DMS53 (cell line): ENCODE measurements at regions not wholly inside any gene's neighbourhood (a gene's known extent, or its start where the extent isn't known, plus 50 kb on each side); places are given as distances from the start of the nearest gene placed in this dataset.

Experiments used
- DNase-seq: peaks from one replicate; lab custom pipeline; 2025; lab: John Stamatoyannopoulos, UW

- DNase-seq, result no peak
These were observed 1478.3 kb upstream of the CDH9 start for GRCh38 chr5:28516722-28517121.

DNA sequence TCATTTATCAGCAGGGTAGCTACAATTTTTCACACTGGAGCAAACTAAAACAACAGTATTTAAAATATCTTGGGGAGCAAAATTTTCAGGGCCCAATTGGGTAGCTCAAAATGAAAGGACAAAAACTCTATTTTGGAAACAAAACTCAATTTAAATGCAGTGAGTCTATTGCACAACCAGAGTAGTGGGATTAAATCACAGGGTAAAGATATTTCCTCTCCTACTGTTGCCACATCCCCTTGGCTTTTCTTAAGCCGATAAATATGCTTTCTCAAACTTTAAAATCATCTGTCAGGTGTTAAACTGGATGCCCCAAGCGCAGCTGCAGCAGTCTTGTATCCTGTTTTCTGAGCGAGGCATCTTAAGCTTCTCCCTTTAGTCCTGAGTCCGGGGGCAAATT is 1474.3 kb upstream of the CDH9 start:
- no peak for DNase-seq

- DNase-seq, result no peak
These were observed 1466.7 kb upstream of the CDH9 start for GRCh38 chr5:28505121-28505520.

DNA sequence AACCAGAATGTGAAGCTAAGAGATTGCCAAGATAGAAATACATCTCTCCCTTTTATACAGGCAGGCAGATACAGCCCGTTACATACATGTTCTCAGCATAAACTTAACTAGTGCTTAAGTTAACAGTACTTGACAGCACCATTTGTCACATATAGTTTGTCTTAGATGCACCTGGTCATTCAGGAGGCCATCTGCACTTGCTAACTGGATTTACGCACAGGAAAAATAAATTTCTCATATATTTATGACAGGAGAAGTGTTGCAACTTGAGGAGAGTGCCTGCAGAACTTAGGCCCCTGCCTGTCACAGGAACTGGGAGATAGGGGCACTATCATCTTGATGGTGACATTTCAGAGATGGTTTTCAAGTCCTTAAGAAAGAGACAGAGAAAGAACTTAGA is 1462.1 kb upstream of the CDH9 start:
- no peak for DNase-seq

DNA sequence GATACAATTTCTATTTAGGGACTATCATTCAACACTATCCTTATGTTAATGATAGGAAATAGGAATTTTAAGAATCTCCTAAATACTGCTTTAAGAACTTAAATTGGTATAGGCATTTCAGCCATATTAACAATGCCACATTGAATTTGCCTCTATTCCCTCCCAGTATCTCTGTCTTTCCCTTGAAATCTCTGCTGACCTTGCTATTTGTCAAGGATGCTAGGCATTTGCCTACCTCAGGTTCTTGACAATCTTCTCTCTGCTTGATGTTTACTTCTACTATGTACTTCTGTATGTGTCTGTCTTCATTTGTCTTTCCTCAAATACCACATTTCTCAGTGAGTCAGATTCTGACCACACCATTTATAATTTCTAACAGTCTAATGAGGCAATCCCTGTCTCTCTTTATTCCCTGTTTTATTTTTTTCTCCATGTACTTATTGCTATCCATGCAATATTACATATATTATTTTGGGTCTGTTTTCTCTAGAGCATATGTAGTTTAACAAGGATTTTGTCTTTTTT is 1461.4 kb upstream of the CDH9 start:
- DNase-seq, result no peak

DNA sequence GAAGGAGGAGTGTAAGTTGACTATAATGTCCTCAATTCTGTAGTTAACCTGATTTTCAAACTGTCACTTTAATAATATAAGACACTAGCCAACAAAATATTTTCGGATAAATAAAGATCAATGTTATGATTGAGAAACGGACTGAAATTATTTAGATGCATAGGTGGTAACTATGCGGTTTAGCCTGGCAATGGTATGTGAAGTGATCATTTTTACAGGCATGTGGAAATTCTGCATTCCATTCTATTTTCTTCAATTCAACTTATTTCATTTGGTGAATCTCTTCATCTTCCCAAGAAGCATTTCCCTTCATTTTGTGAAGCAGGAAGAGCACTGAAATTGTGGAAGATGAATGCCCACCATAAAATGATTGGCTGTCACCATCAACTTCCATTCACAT is 1457.5 kb upstream of the CDH9 start:
- DNase-seq, result no peak

DNA sequence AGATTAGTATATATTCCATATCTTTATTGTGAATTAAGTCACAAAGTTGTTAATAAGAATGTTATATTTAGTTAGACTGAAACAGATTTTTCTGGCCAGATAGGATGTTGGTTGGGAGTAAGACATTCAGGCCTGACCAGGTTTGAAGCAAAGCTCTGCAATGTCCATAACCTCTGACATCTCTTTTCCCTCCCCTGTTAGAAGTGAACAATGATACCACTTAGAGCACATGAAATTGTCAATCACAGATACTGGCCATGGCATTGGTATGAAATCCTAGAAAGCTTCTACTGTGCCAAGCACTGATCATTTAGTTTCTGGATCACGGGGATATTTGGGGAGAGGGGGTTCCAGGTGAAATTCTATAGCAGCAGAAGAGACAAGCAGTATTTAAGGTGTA is 1455.1 kb upstream of the CDH9 start:
- no peak for DNase-seq

- DNase-seq, result no peak
These were observed 1450.4 kb upstream of the CDH9 start for GRCh38 chr5:28488752-28489151.

- no peak for DNase-seq
These were observed 1445.1 kb upstream of the CDH9 start for GRCh38 chr5:28483327-28484025.

GRCh38 chr5:28473531-28474107 is 1435.2 kb upstream of the CDH9 start:
- DNase-seq, result peak; percentile 78

- DNase-seq, result no peak
These were observed 1429.8 kb upstream of the CDH9 start for GRCh38 chr5:28468166-28468565.

DNA sequence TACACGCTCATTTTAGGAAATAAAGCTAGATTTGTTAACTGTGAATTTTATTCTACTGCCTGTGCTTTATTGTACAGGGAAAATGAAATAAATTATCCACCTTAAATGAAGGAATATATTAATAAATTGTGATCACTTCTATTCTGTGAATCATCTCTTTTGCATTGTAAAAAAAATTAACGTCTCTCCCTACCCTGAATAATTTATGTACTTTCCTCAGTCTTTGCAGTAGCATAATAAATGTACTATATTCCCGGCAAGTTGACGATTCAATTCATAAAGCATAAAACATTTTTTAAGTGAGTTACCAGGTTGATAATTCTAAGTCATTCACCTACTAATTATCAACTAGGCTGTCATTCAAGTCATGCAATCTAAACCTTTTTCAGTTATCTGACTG is 1425.3 kb upstream of the CDH9 start:
- no peak for DNase-seq

- DNase-seq, result no peak
These were observed 1413.1 kb upstream of the CDH9 start for GRCh38 chr5:28451483-28451882.

DNA sequence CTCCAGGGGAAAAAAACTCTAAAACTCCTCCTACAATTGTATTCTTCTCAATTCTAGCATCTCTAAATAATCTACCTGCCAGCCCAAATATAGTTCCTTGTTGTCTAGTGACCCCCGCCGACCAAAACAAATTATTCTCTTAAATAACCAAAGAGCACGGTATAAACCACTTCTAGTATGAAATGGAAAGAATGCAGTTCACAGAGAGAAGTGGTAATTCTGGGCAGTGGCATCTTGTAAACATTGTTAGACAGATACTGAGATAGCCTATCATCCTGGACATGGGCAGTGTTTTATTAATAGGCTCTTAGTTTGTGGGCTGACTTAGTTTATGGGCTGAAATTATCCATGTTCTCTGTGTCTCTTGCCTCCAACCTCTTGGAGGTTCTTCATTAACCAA is 1412.6 kb upstream of the CDH9 start:
- no peak for DNase-seq

- no peak for DNase-seq
These were observed 1410.4 kb upstream of the CDH9 start for GRCh38 chr5:28448791-28449190.

GRCh38 chr5:28430565-28431178 is 1392.3 kb upstream of the CDH9 start:
- DNase-seq, result peak; percentile 17

DNA sequence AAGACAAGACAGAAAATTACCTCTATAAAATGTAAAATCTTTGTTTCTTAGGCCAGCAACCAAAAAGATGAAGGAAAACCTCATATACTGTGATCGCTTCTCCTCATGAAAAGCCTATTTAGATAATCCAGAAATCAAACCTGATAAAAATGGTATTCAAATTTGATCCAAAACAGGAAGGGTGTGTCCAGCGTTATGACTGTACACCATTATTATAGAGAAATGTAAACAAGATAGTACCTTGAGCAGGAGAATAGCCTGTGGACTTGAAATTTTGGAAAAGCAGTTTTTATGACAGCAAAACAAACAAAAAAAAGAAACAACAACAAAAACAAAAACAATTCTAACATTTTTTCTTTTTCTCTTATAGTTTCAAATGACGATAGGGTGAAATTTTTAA is 1382.8 kb upstream of the CDH9 start:
- no peak for DNase-seq

GRCh38 chr5:28415791-28416443 is 1377.5 kb upstream of the CDH9 start:
- peak; percentile 15 for DNase-seq

GRCh38 chr5:28414619-28415018 is 1376.2 kb upstream of the CDH9 start:
- no peak for DNase-seq

DNA sequence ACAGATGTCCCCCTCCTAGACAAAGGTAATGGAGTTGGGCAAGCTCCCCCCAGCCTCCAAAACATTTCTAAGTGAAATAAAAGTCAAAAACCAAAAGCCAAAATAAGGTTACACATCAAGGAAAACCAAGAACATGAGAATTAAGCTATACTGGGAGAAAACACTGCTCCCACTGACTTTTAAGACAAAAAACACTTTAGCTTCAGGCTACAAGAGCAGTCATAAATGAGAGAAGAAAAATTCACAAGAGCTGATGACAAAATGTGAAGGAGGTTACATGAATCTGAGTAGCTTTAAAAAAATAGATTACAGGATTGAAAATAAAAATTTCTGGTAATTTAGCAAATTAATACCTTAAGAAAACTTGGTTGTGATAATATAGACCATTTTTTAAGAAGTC is 1370.3 kb upstream of the CDH9 start:
- DNase-seq, result no peak

GRCh38 chr5:28408186-28408585 is 1369.8 kb upstream of the CDH9 start:
- DNase-seq, result no peak

GRCh38 chr5:28404363-28405071 is 1366.1 kb upstream of the CDH9 start:
- no peak for DNase-seq
